WERI-Rb-1 (cell line): ENCODE measurements at regions not wholly inside any gene's neighbourhood (a gene's known extent, or its start where the extent isn't known, plus 50 kb on each side); places are given as distances from the start of the nearest gene placed in this dataset.
A peak's percentile ranks its signal among the peaks of the same experiment; 100 is the strongest.

Experiments
- DNase-seq: peaks from one replicate; pipeline ENCODE4 v3.0.0-alpha.2; 2020
- H3K27ac ChIP-seq: fragments of 250-450 bp; sonication (Bioruptor Pico); 2 replicates; pipeline ENCODE4 v1.5.1; 2020; ENCODE audit warnings: mild to moderate bottlenecking, moderate library complexity
- H3K27me3 ChIP-seq: fragments of 250-450 bp; sonication (Bioruptor Pico); 2 replicates; pipeline ENCODE4 v1.5.1; 2021; ENCODE audit warnings: mild to moderate bottlenecking, low read depth, moderate library complexity; ENCODE audit not compliant: insufficient read depth, severe bottlenecking
- H3K36me3 ChIP-seq: fragments of 250-450 bp; sonication (Bioruptor Pico); 2 replicates; pipeline ENCODE4 v1.5.1; 2020; ENCODE audit warnings: mild to moderate bottlenecking, moderate library complexity
- H3K4me3 ChIP-seq: 2 replicates; pipeline ENCODE4 v1.5.1; 2011; ENCODE audit warnings: low read depth, mild to moderate bottlenecking, control low read depth, low read length
- H3K9me3 ChIP-seq: fragments of 250-450 bp; sonication (Bioruptor Pico); 2 replicates; pipeline ENCODE4 v1.5.1; 2021; ENCODE audit warnings: mild to moderate bottlenecking, moderate library complexity; ENCODE audit not compliant: severe bottlenecking
- CTCF ChIP-seq: IDR thresholded peaks from 2 replicates; pipeline ENCODE4 v1.5.1; 2011; ENCODE audit warnings: low read depth, mild to moderate bottlenecking, control low read depth, inconsistent platforms, low read length

GRCh38 chr6:14709900-14710299, 536.0 kb upstream of the JARID2 start:
- Histone ChIP-seq H3K9me3 (no peaks in the 10 kb centered on the region), H3K27me3 (no peaks in the 10 kb centered on the region), H3K4me3 (no peak overlapping the region), H3K27ac (no peak overlapping the region; the same call in 1 of the 2 replicates), H3K36me3 (no peaks in the 10 kb centered on the region)
- peak; percentile 69 for DNase-seq
- peak; percentile 52 for TF ChIP-seq CTCF

GRCh38 chr6:14710421-14710820, 535.4 kb upstream of the JARID2 start:
- Histone ChIP-seq H3K4me3 (no peak overlapping the region), H3K36me3 (no peaks in the 10 kb centered on the region), H3K27me3 (no peaks in the 10 kb centered on the region), H3K9me3 (no peaks in the 10 kb centered on the region), H3K27ac (no peak overlapping the region)
- no peak for TF ChIP-seq CTCF
- peak; percentile 55 for DNase-seq

- peak; percentile 74 for DNase-seq
- no peak overlapping the region for H3K4me3 ChIP-seq
- no peaks in the 10 kb centered on the region for H3K9me3 ChIP-seq
- H3K36me3 ChIP-seq, result no peaks in the 10 kb centered on the region
- no peaks in the 10 kb centered on the region for H3K27me3 ChIP-seq
- peak; percentile 95 for TF ChIP-seq CTCF
- H3K27ac ChIP-seq, result no peak overlapping the region
Measured at GRCh38 chr6:14711056-14711703, 534.7 kb upstream of the JARID2 start.

- H3K9me3 ChIP-seq, result no peaks in the 10 kb centered on the region
- H3K27ac ChIP-seq, result no peak overlapping the region
- H3K36me3 ChIP-seq, result no peaks in the 10 kb centered on the region
- no peak overlapping the region for H3K4me3 ChIP-seq
- H3K27me3 ChIP-seq, result no peaks in the 10 kb centered on the region
- TF ChIP-seq CTCF, result no peak
- no peak for DNase-seq
Measured at GRCh38 chr6:14711704-14712379, 534.0 kb upstream of the JARID2 start.

GRCh38 chr6:14713008-14713960, 532.6 kb upstream of the JARID2 start:
- DNase-seq, result no peak
- H3K36me3 ChIP-seq, result no peaks in the 10 kb centered on the region
- TF ChIP-seq CTCF, result no peak
- no peaks in the 10 kb centered on the region for H3K27me3 ChIP-seq
- no peaks in the 10 kb centered on the region for H3K9me3 ChIP-seq
- H3K4me3 ChIP-seq, result no peak overlapping the region
- no peak overlapping the region for H3K27ac ChIP-seq
